ENCODE measurements at regions not wholly inside any gene's neighbourhood (a gene's known extent, or its start where the extent isn't known, plus 50 kb on each side); places are given as distances from the start of the nearest gene placed in this dataset.

DNA sequence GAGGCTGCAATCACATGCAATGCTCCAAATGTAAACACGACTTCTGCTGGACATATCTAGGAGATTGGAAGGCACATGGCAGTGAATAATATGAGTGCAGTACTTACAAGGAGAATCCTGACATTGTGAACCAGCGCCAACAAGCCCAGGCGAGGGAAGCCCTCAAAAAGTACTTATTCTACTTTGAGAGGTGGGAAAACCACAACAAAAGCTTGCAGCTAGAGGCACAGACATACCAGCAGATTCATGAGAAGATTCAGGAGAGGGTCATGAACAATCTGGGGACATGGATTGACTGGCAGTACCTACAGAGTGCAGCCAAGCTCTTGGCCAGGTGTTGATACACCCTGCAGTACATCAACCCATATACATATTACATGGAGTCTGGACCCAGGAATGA, 475.7 kb upstream of the CDH2 start:
- CTCF ChIA-PET = no interaction called here
- POLR2A ChIA-PET = no interaction called here

DNA sequence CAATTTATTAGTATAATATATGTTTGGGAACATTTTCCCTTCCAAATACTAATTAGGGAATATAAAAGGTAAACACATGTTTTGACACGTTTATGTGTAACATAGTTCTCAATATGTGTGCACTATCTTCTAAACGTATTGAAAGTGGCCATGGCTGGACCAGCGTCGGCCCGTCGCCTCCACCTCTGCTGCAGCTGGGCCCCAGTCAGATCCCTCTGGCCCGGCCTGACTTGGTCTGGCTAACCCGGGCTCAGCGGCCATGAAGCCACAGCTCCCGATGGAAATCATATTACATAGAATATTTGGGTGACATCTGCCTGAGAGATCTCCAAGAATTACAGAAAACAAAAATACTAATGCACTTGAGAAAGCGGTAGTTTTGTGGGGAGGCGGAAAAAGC, 474.4 kb upstream of the CDH2 start:
- POLR2A ChIA-PET = no interaction called here
- CTCF ChIA-PET = no interaction called here

DNA sequence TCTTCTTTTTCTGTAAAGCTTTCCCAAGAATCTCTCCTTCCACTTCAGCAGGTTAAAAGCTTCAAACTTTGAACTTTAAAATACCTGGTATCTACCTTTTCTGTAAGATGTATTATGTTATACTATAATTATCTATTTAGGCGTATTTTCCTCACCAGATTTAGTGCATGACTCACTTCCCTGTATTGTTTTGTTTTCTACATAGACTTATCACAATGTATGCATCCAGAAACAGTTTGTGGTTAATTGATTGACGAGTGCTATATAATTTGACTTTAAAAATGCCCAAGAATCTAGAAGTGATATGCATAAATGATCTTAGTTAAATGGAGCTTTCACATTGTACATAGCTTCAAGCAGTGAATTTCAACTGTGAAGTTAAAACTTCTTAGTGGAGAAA, 473.9 kb upstream of the CDH2 start:
- POLR2A ChIA-PET = no interaction called here
- CTCF ChIA-PET = no interaction called here

GRCh38 chr18:28647961-28648360, 471.0 kb upstream of the CDH2 start:
- POLR2A ChIA-PET = no interaction called here
- CTCF ChIA-PET = no interaction called here

GRCh38 chr18:28637897-28638296, 461.0 kb upstream of the CDH2 start:
- CTCF ChIA-PET = no interaction called here
- POLR2A ChIA-PET = no interaction called here

GRCh38 chr18:28635530-28635929, 458.6 kb upstream of the CDH2 start:
- CTCF ChIA-PET = no interaction called here
- POLR2A ChIA-PET = no interaction called here

DNA sequence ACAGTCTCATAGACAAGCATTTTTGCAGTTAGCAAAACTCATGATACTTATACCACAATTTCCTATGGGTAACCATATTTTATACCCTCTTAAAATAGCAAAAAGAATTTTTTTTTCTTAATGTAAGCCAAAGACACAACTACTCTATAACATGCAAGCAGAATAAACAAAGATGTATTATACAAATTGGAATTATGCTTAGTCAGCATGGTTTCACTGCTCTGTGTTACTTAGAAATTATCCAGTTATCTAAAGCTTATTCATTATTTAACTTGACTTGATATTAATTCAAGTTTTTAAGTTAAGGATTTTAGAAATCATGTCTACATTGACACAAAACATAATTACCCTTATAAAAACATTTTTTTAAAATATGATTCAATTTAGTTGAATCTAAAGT, 449.8 kb upstream of the CDH2 start:
- CTCF ChIA-PET = no interaction called here
- POLR2A ChIA-PET = no interaction called here

DNA sequence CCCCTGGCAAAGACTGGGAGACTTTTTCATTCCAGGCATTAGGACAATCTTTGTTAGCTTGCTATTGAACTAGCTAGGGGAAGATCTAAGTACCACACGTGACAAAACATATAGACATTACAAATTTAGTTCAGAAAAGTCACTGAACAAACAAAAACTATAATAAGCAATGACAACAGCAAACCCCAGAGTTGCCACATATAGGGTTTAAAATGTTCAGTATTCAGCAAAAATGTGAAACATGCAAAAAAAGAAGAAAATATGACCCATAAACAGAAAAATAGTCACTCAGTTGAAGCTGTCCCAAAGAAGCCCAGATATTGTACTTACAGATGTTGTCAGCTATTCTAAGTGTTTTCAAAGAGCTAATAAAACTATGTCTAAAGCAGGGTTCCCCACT, 431.1 kb upstream of the CDH2 start:
- CTCF ChIA-PET = no interaction called here

DNA sequence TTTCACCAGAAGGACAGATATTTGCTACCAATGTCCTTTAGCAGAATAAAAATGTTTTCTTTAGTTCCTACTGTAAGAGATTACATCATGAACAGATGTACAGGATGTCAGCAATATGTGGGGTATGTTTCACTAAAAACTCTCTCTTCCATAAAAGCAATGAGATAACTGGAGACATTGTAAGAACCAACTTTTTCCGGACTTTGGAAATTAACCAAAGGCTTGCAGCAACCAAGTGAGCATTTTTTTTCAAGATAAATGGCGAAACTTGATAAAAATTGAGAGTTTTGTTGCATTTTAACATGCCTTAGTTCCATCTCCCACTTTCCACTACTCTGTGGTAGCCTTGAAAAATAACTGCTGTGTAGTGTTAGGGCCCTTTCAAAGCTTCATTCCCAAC, 429.8 kb upstream of the CDH2 start:
- POLR2A ChIA-PET = no interaction called here
- CTCF ChIA-PET = no interaction called here

More for the DNA sequence above, 431.1 kb upstream of the CDH2 start:
- POLR2A ChIA-PET = no interaction called here

GRCh38 chr18:28602391-28602790, 425.5 kb upstream of the CDH2 start:
- ChIA-PET POLR2A (no interaction called here), CTCF (no interaction called here)

DNA sequence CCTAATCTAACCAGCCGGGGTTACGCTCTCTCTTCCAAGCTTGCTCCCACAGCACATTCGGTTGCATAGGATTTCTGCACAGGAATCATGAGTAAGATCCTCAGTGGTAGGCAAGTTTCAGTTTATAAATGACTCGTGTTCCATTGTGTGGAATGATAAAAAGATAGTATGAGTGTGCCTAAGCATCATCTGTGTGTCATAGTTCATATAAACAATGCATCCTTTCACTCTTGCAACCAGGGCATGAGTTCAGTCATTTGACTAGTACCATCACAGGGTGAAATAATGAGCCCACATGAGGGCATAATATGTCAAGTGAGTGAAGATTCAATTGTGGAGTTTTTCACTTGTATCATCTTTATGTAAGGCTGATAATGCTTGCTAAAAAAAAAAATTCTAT, 417.1 kb upstream of the CDH2 start:
- POLR2A ChIA-PET = no interaction called here

DNA sequence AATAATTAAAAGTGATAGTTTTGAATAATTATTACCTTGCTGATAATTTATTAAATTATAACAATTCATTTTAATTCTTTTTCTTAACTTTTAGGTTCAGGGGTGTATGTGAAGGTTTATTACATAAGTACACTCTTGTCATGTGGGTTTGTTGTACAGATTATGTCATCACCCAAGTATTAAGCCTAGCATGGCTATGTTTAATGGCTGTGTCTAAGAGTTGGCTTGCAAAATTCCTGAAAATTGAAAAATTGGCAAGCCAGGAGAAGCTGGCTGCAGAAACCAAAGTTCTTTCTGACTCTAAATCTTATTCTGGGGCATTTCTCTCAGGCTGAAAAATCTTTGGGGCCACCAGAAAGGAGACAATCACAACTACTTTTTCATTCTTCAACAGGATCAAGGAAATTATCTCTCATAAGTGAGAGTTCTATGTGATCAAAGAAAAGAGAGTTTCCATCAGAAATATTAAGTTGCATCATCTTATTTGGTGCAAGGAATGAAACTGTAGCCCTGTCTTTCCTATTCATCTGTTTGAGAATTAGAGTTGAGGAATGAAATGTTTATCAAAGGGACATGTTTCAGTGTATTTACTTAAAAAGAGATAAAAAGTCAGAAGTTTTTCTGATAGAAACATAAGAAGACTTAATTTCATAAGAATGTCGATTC, 412.1 kb upstream of the CDH2 start:
- CTCF ChIA-PET = no interaction called here
- POLR2A ChIA-PET = no interaction called here

More for the DNA sequence above, 417.1 kb upstream of the CDH2 start:
- CTCF ChIA-PET = no interaction called here

- ChIA-PET POLR2A (no interaction called here), CTCF (no interaction called here)
Measured at GRCh38 chr18:28584731-28585130, 407.8 kb upstream of the CDH2 start.

DNA sequence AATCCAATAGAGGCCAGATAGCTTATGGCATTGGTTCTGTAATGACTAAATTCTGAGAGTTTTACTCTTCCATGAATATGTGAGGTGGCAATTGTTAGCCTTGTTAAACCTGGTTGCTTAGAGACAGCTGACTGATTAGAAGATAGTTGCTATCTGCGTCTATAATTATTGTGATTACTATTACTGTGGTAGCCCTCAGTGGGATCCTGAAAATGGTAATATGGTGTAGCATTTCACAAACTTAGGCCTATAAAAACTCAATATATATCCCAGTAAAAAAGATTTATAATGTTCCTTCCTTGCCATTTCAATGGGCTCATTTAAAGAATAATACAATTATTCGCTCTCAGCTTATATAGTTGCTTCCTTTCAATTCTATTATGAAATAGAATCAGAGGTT, 405.8 kb upstream of the CDH2 start:
- ChIA-PET POLR2A (no interaction called here), CTCF (no interaction called here)

GRCh38 chr18:28581521-28582071, 404.7 kb upstream of the CDH2 start:
- ChIA-PET POLR2A (no interaction called here), CTCF (no interaction called here)

DNA sequence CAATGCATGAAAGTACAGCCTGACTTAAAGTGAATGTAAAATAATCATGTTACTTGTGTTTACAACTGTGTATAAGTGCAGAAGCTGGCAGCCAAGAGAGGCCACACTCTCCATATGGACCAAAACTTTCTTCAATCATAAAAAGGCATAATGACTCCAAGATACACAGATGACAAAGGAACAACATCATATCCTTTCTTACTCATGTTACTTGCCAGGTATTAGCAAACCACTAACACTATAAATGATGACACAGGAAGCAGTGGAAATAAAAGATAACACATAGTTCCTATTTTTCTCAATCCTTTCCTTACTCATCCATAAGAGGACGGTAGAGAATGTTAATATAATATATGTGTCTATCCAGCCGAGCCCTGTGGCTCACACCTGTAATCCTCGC, 400.0 kb upstream of the CDH2 start:
- POLR2A ChIA-PET = no interaction called here
- CTCF ChIA-PET = no interaction called here

- ChIA-PET CTCF (no interaction called here), POLR2A (no interaction called here)
Measured at GRCh38 chr18:28575123-28575522, 398.2 kb upstream of the CDH2 start.

DNA sequence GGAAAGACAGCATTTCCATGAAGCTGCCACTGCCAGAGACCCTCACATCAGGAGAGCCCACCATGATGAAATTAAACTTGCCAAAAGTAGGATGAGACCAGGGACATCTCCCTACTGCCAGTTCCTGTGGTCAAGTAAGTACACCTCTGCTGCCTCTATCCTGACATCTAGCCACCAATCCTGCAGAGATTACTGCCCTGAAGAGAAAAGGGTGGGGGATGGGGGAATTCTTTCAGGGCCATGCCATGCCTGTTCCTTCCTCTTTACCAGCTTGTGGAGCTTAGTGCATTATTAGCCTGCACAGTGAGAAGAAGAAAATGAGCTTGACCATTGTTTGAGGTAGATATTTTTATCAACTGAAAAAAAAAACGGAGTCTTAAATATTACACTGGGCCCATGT, 397.2 kb upstream of the CDH2 start:
- CTCF ChIA-PET = no interaction called here
- POLR2A ChIA-PET = no interaction called here

- CTCF ChIA-PET = no interaction called here
- POLR2A ChIA-PET = no interaction called here
Measured at GRCh38 chr18:28571929-28572328, 395.0 kb upstream of the CDH2 start.

DNA sequence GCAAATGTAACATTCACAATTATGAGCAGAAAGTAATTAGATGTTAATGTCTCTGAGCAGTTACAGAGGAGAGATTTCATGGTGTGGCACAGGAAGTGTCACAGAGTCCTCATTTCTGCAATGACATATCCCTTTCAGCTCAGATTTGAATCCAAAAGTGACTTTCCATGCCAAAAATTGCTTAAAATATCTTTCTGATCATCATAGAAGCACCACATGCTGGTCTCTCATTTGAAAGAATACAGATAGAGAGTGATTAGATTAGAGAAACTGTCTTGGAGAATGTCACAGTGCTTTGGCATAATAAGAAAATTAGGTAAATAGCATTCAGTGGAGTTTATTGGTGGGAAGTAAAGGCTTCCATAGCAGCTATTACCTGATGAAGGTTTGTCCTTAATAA, 383.4 kb upstream of the CDH2 start:
- ChIA-PET POLR2A (no interaction called here), CTCF (no interaction called here)

DNA sequence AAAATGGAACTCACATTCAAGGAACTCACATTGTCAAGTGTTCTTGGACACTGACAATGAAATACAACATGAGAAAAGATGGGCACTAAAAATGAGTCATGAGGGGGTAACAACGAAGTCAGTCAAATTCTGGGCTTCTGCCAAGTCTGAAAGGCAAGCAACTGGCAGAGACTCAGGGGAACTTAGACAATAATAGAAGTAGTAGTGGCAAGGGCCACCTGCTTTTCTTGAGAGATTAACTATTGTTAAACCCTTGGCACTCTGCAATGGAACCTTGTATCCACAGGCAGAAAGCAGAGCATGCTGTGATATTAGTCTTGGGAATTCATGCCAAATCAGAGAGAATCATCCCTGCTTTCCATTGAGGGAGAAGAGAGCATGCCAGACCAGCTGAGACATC, 382.6 kb upstream of the CDH2 start:
- ChIA-PET CTCF (no interaction called here), POLR2A (no interaction called here)

DNA sequence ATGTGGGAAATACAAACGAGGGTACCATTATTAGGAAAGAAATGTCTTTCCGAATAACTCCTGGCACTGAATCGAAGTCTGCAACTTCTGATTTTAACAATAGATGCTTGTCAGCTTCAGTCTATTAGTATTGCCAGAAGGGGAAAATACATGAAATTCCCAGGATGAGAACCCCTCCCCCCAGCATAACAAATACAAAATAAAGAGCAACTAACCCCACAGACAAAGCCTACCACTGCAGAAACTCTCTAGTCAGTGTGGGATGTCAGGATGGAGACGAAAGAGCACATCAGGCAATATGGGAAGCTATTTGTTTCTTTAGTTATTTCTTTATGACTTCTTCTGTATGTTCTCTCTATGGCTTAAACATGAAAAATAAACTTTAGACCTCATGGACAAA, 365.0 kb upstream of the CDH2 start:
- ChIA-PET POLR2A (no interaction called here), CTCF (no interaction called here)
